Tongue (tissue), 1 donor: ENCODE measurements at regions not wholly inside any gene's neighbourhood (a gene's known extent, or its start where the extent isn't known, plus 50 kb on each side); places are given as distances from the start of the nearest gene placed in this dataset.

Experiments used
- DNase-seq: peaks from one replicate; pipeline ENCODE4 v3.0.0-alpha.2; 2015

DNA sequence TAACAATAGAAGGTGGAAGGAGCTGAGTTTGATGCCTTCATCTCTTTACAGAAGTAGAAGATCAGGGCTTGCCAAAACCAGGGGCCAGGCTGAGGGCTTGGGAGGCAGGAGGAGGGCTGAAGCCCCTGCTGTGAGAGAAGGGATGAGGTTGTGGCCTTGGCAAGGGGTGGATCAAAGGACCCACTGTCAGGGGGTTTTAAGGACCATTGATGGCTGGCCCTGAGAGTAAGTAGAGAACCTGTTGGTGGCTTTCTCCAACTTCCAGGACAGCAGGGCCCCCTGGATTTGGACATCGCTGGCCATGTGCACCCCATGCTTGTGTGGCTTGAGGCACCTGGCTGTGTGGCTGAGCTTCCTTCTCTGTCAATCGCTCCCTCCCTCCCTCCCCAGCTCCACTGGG lies 927.7 kb downstream of the TBC1D22A start:
- no peak for DNase-seq

DNA sequence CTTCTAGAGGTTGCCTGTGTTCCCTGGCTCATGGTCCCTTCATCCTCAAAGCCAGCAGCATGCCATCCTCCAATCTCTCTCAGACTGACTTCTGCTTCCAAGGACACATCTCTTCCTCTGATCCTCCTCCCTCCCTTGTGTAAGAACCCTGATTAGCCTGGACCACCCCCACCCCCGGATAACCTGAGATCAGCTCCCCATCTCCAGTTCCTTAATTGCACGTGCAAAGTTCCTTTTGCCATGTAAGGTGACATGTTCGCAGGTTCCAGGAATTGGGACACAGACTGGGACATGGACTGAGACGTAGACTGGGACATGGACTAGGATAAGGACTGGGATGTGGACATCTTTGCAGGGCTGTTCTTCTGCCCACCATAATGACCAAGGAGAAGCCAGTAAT lies 925.3 kb downstream of the TBC1D22A start:
- DNase-seq = no peak

DNA sequence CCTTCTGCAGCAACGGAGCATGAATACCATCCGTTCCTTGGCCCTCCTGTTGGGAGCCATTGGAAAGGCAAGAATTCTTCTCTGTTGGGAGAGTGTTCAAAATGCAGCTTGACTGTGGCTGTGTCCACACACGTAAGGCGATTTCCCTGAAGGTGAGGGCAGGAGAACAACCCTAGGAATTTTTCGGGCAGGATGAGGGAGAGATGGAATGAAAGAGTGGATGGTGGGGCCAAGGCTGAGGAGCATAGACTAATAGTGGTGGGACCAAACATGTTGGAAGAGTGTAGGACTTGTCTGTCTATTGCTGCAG lies 924.9 kb downstream of the TBC1D22A start:
- no peak for DNase-seq

DNA sequence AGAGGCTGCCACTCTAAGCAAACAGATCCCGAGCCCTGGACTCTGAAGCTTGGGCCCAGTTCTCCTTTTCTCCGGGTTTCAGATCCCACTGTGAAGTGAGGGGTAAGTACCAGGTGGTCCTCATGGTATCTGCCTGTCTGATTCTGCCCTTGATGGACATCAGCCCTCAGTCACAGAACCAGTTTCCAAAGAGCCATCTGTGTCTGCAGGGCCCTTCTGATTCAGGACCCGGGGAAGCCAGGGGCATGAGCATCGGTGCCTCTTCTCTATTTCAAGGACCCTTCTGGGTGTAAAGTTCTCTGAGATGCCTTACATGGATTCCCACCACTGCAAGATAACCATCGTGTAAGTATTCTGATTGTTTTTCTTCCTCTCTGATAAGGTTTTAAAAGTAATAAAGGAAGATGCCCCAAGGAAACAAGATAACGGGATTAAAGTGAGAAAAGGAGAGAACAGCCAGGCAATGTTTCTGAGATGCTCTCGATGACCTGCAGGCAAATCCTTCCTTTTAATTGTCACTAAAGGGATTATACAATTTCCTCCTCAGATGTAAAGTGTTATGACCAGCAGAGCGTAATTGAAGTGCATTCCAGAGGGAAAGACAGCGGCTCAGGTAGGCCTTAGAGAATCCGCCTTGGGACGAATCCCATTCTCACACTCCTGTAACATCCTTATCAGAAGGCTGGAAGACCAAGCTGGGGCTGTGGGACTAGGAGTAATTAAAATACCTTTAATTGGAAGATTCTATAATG lies 924.3 kb downstream of the TBC1D22A start:
- no peak for DNase-seq

DNA sequence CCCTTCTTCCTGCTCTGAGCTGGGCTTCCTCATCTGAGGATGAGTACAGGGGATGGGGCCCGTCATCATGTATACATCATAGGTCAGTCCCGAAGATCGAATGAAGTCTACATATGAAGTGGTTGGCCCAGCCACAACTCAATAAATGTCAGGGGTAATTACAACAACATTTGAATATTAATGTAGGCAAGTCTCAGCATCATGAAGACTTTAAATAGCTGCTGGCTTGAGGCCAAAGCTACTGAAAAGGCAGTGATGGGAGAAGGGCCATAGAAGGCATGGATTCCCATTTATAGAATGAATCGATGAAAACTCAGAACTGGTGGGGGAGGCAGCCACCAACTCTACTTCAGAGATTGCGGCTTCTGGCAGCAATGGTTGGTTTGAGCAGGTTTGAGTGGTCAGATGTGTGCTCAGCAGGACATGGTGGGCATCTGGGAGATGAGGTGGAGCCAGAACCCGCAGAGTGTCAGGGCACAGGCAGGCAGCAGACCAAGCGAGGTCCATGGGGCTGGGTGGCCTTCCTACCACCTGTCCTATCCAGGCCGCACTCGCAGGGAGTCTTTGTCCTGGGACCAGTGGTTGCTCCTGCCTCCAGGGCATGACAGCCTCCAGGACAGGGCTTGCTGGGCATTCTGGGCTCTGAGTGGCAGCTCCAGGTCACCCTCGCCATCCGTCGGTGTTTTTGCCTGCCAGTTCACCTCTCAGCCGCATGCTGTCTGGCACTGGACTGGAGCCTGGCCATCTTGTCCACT lies 919.1 kb downstream of the TBC1D22A start:
- DNase-seq = no peak

DNA sequence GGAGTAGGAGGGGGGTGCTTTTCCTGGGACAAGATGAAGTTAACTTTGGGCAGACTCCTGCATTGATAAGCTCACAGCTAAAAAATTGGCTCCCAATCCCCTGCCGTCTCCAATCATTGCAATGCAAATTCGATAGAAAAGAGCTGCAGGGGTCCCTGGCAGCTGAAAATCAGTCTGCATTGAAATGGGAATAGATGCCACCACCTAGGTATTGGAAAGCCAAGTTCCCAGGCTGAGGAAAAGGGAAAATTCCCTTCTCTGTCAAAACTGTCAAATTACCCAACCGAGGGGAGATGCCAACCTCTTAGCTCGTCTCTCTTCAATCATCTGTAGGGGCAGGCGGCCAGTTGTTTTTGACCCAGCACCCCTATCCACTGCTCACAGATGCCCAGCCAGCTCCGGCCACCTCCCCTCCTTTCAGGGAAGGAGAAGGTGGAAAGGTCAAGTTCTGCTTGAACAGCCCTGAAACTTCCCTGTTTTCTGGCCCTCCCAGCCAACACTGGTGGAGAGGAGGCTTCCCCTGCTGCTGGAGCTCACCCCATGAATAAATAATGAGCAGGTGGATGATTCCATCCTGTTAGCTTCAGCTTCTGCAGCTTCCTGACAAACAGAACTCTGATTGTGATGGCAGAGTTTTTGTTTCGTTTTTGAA lies 916.3 kb downstream of the TBC1D22A start:
- no peak for DNase-seq

DNA sequence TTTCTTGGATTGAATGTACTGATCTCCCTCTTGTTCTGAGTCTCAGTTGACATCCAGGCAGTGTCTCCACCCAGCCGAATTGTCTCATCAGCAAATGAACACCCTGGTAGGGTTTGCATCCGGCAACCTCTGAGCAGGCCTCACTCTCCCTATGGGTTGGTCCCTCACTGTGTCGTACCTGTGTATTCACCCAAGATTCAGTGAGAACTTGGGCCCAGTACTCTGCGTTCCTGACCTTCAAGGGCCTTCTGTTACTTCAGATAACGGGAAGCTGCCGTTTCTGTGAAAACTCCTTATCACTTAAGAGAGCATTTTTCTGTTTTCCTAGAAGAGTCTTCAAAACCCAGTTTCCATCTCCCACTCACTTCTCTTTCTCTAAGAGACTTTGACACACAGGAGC lies 915.6 kb downstream of the TBC1D22A start:
- DNase-seq = no peak

DNA sequence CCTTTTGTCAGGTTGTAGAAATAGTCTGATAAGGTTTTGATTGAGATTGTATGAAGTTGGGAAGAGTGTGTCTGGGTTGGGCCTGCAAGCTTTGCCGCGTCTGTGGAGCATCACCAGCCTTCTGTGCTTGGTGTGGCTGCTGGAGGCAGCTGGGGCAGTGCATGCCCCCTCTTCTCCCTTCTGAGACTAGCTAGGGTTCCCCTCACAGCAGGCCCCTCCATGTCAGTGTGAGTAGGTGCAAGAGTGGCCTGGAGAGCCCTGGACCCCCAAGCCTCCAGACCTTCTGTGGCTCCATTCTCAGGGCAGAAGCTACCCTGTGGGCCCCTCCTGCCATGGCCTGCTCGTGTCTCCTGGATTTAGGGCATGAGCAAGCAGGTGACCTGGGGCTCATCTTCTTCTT lies 914.2 kb downstream of the TBC1D22A start:
- DNase-seq = no peak

DNA sequence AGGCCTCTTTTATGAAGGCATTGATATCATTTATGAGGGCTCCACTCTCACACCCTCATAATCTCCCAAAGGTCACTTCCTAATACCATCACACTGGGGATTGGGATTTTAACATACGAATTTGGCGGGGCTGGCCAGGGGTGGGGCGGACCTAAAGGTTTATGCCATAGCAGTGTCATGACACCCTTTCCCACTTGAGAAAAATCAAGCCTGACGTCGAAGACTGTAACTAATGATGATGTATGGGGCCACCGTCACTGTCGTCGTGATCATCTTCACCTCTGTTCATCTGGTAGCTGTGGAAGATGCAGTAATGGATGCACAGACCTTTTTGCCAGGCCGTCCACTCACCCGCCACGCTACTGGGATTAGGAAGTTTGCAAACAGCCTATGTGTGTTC lies 912.1 kb downstream of the TBC1D22A start:
- no peak for DNase-seq

DNA sequence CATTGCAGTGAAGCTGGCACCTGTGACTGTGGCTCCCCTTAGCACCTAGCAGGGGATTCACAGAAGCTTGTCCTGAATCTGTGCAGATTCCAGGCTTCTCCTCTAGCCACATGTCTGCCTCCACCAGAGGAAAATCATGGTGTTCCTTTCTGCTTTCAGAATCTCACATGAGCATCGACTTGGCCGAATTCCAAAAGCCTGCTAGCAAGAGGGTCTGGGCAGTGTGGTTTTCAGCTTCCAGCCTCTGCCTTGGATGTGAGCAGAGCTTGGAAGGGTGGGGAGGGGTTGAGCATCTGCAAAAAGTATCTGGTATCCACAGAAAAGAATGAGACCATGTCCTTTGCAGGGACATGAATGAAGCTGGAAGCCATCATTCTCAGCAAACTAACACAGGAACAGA lies 911.1 kb downstream of the TBC1D22A start:
- peak; percentile 53 for DNase-seq

DNA sequence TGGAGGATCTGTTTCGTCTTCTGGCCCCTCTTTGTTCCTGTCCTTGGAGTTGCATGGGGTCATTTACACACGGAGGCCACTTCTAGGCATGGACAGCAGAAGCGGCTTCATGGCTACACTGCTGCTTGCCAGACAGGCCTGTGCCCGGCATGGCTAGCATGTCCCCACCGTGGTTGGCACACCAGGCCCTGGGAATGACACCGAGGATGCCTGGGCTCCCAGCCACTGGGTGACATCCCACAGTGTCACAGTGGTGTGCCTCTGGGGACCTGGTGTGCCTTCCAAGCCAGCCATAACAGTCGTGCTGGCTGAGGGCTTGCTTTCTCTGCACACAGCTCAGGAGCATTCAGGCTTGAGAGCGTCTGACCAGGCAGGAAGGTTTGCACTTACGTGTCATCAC lies 910.1 kb downstream of the TBC1D22A start:
- DNase-seq = no peak

DNA sequence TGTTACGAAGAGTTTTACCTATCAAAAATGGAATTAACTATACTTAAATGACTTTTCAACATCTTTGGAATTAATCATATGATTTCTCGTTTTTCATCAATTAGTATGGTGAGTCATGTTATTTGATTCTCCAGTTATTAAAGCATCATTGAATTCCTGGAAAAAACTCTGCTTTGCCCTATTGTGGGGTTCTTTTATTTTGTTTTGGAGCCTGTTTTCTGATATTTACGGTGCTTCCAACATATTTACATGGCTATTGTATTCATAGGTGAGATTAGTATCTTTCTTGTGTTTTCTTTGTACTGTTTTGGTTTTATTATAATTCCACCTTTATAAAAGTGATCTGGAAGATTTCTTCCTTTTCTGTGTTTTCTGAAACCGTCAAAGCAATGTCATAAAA lies 902.7 kb downstream of the TBC1D22A start:
- no peak for DNase-seq

DNA sequence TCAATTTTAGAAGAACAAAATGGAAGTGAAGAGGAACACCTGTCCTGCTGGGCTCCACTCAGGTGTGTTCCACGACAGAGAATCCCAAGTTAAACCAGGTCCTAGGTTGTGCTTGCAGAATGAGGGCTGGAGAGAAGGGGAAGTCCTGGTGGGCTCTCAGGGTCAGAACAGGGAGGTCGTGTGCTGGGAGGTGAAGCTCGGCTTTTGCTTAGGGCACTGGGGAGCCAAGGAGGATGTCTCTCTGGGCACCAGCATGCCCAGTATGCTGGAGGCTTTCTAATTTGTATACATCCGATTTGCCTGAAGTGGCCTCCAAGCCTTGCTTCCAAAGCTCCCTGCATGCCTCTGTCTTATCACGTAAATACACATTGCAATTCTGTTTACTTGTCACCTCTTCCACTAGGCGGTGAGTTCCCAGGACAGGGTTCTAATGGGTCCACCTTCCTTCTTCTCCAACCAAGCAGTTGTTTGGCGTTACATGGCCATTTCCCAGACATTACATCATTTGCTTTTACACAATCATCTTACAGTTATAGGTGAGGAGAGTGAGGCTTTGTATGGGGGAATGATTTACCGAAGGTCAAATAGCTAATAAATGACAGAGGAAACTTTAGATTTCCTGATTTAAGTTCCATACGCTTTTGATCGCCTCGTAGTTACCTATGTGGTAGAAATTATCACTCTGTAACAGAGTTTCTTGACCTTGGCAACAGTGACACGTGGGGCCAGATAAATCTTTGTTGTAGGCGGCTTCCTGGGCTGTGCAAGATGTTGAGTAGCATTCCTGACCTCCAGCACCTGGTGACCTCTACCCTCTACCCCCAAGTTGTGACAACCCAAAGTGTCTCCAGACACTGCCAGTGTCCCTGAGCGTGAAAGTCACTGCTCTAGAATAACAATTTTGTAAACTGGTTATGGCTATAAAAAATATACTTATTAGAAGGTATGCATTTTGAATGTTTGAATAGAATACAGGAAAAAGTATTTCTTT lies 901.5 kb downstream of the TBC1D22A start:
- DNase-seq = no peak

DNA sequence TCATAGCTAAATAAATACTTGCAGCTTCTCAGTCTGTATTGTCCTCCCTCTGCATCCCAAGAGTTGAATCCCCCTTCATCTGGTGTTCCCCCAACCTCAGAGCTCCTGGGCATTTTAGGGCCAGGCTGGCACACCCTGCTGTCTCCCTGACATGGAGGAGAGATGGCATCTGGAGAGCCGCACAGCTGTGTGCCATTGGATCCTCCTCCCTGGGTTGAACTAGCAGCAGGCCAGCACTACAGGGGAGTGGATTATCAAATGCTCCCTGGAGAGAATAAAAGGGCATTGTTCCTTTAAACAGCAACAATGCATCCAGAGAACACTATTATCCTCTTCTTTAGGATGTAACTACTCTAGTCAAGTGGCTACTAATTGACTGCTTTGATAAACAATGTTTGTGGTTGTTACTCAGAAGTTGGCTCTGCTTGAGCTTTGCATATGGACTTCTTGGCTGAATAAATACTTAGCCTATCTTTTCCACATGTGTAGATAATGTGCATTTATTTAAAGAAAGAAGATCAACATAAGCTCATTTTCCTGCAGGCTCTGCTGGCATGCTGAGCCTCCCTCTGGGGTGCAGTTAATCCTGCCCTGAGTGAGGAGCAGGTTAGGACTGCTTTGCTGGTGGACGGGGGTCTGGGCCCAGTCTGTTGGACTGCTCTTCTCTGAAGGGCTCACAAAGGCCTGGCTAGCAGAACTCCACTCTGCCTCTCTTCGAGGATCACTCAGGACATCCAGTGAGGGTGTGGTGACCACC lies 897.2 kb downstream of the TBC1D22A start:
- DNase-seq = peak; percentile 48

DNA sequence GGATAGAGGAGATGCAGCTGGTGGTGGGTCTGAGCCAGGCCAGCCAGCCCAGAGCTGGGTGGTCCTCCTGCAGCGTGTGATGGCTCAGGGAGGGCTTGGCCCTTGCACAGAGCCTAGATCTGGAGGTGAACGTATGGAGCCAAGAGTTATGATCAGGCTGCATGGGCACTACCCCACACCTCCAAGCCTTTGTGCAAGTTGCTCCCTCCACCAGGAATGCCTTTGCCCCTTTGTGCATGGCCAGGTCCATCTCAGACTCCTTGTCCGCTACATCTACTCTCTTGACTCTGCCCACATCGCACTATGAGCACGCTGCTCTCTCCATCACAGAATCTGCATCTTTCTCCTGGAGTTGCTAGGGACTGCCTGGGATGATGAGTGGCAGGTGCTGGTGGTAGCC lies 895.7 kb downstream of the TBC1D22A start:
- no peak for DNase-seq

DNA sequence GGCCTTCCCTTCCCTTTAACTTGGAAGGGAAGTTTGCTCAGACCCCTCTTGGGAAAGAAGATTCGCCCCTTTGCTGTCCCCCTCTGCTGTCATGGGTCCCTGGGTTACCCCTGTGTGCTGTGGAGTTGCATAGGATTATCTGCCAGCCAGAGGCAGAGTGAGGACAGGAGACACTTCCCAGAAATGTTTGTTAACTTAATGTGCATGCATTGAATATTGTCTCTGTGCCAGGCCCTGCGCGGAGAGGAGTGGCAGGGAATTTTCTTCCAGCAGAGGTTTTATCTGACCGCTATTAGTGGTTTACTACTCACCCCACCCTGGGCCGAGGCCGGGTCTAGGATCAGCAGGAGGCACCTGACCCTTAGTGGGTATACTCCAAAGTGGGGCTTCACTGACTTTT lies 894.8 kb downstream of the TBC1D22A start:
- DNase-seq = peak; percentile 48

DNA sequence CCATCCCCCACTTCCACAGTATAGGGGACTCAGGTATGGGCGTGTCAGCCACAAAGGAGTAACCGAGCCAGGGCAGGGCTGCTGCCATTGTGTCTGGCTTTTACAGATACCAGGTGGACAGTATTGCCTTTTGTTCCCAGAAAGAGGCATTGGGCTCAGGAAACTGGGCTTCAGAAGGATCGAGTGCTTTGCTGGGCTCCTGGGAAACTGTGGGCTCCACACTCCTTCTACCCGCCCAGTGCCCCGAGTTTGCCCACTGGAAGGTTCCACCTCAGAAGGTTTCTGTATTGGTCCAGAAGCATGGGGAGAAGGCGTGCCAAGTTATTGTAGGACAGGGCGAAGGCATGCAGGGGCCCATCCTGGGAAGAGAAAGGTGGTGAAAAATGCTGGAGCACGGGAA lies 894.4 kb downstream of the TBC1D22A start:
- no peak for DNase-seq

DNA sequence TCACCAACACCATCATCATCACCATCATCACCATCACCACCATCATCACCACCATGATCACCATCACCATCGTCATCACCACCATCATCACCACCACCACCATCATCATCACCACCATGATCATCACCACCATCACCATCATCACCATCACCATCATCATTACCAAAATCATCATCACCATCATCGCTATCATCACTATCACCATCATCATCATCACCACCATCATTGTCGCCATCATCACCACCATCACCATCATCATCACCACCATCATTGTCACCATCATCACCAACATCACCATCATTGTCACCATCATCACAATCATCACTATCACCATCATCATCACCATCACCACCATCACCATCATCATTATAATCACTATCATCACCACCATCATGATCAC lies 893.5 kb downstream of the TBC1D22A start:
- no peak for DNase-seq

DNA sequence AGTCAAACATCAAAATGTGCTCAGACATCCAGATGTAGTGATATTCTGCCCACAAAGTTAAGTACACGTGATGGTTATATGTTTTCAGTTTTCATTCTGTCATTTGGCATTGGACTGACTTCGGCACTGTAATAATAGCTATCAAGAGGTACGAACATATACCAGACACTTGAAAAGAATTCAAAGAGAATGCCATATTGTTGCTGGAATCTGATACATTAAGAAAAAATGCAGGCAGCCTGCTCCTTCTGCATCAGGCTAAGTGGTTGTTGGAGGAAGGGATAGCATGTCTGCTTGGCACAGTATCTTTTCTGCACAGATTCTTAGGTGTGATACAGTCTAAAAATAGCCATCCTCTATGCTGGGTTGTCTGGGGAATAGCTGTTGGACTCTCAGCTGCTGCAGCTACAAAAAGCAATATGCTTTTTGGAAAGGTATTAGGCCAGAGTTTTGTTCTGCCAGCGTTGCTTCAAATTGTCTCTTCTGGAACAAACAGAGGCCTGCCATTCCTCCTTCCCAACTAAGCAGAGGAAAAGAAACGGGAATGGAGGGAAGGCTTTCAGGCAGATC lies 892.6 kb downstream of the TBC1D22A start:
- DNase-seq = peak; percentile 72

DNA sequence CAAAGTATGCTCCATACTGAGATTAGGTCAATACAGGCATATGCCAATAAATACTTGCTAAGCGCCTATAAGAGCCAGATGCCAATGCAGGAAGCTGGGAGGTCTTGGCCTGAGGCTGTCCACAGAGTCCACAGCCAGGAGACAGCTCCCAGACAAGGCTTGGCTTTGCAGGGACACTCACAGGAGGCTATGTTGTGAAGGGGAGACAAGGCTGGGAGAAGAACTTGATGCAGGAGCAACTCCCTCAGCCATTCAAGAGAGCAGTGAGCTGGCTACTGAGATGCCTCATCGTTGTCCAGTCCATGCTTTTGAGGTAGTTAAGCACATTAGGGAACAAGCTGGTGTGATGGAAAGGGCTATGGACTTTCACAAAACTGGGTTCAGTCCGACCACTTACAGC lies 891.5 kb downstream of the TBC1D22A start:
- DNase-seq = no peak
